Activated CD8-positive, alpha-beta memory T cell treated with anti-CD3 and anti-CD28 coated beads for 1 hour (primary cell): ENCODE measurements at regions not wholly inside any gene's neighbourhood (a gene's known extent, or its start where the extent isn't known, plus 50 kb on each side); places are given as distances from the start of the nearest gene placed in this dataset.
"Not testable (repeated sequence)": the region's sequence is repeated elsewhere in the genome, so short reads cannot be mapped to it uniquely, and the experiment has no call there.

Source experiments
- DNase-seq, 2 donors: peaks; one replicate each; pipeline ENCODE4 v3.0.0-alpha.2; 2020; ENCODE audit warnings: low read depth in 1 of 2; ENCODE audit errors: extremely low read depth in 1 of 2

DNA sequence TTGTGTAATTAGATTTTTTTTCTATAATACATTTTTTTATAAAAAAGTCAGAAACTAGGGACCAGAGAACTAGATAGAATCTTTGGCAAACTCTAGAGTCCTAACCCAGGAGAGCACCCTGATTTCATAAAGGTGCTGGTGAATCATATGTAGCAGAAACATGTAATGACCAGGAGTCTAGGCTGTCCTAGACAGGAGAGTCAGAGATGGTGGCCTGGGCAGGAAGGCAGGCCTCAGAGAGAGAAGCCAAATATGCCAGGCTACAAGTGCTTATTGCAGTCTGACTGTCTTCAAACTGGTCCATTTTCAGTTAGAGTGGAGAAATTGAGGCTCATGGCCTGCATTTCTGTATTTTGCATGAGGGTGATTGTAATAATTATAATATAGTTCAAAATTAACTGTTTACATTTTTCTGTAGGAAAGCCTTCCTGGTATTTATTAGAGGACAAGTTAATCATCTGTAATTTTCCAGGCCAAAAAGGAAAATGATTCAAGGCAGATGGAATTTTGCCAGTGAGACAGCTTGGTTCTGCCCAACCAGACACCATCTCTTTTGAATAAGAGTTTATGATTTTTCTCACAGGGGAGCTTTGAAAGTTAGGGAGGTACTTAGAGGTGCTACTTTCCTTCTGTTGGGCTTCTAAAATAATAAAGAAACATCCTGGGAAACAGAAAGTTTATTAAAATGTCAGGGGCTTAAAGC, 129.8 kb downstream of the S1PR1 start:
- no peak for DNase-seq

DNA sequence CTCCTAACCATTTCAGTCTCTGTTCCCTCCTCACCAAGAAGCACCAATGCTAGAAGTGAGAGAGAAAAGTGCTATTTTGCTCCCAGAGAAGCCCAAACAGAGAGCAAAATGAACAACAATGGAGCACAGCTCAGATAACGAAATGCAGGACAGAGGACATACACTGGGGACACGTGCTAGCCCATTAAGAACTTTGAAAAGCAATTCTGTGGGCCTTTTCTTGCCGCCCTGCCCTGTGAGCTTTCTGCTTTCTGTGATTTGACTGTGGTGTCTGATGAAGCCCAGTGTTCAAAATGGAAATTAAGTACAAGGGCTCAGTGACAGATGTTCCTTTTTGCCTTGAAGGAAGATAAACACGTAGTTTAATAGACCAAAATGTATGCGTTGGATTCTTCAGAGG, 130.8 kb downstream of the S1PR1 start:
- DNase-seq = no peak

- DNase-seq = no peak
These were observed 133.7 kb downstream of the S1PR1 start for GRCh38 chr1:101370488-101370887.

- DNase-seq = no peak
These were observed 134.4 kb downstream of the S1PR1 start for GRCh38 chr1:101371259-101371658.

DNA sequence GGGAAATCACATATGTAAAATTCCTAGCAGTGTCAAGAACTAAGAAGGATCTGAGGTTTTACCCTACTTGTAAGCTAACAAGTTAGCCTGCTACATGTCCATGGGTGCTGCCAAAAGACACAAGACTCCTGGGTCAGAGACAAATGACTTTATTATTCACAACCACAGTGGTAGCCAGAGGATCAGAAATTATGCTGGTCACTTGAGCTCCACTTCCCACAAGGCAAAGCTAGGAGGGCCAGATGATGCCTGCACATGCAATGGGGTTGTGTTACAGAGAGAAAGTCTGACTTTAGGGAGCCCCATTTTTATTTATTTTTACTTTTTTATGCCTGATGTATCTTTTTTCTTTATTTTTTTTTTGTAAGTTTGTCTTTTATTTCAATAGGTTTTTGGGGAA, 136.8 kb downstream of the S1PR1 start:
- no peak for DNase-seq

DNA sequence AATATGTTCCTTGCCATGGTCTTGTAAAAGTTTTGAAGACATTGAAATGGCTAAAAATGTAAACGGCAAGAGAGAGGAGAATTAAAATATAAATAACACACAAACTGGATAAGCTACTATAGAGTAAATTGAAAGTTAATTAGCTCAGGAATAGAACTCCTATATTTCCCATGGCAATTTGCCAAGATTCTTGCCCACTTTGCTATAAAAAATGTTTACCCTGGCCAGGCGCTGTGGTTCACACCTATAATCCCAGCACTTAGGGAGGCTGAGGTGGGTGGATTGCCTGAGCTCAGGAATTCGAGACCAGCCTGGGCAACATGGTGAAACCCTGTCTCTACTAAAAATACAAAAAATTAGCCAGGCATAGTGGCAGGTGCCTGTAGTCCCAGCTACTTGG, 138.6 kb downstream of the S1PR1 start:
- not testable (repeated sequence) for DNase-seq

- no peak for DNase-seq
These were observed 139.6 kb downstream of the S1PR1 start for GRCh38 chr1:101376121-101377083.

GRCh38 chr1:101377084-101377835, 140.4 kb downstream of the S1PR1 start:
- no peak for DNase-seq

GRCh38 chr1:101379037-101379436, 142.2 kb downstream of the S1PR1 start:
- no peak for DNase-seq

GRCh38 chr1:101379950-101380349, 143.1 kb downstream of the S1PR1 start:
- no peak for DNase-seq

GRCh38 chr1:101382135-101382534, 145.3 kb downstream of the S1PR1 start:
- no peak for DNase-seq

- DNase-seq = no peak
These were observed 152.2 kb downstream of the S1PR1 start for GRCh38 chr1:101388904-101389546.

- DNase-seq = no peak
These were observed 152.7 kb downstream of the S1PR1 start for GRCh38 chr1:101389547-101389929.

- no peak for DNase-seq
These were observed 155.7 kb downstream of the S1PR1 start for GRCh38 chr1:101392552-101392951.

GRCh38 chr1:101394041-101394440, 157.2 kb downstream of the S1PR1 start:
- DNase-seq = no peak

DNA sequence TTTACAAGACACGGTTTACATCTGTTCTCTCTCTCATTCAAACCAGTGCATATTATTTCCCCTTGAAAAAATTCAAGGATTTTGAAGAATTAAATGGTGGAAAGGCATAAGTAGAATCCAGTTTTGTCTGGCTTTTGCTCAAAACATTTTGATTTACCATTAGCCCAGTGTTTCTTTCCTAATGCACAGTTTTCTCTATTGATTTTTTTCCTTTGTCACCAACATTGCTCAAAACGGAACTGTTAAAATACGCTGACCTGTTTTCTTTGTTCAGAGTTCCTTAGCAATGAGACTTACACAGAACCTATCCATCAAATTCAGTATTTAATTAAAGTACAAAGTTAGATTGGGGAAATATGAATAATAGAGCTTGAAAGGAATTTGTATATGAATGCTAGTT, 162.4 kb downstream of the S1PR1 start:
- DNase-seq = no peak

- DNase-seq = no peak
These were observed 169.5 kb downstream of the S1PR1 start for GRCh38 chr1:101406271-101406670.

GRCh38 chr1:101406681-101407080, 169.9 kb downstream of the S1PR1 start:
- no peak for DNase-seq

DNA sequence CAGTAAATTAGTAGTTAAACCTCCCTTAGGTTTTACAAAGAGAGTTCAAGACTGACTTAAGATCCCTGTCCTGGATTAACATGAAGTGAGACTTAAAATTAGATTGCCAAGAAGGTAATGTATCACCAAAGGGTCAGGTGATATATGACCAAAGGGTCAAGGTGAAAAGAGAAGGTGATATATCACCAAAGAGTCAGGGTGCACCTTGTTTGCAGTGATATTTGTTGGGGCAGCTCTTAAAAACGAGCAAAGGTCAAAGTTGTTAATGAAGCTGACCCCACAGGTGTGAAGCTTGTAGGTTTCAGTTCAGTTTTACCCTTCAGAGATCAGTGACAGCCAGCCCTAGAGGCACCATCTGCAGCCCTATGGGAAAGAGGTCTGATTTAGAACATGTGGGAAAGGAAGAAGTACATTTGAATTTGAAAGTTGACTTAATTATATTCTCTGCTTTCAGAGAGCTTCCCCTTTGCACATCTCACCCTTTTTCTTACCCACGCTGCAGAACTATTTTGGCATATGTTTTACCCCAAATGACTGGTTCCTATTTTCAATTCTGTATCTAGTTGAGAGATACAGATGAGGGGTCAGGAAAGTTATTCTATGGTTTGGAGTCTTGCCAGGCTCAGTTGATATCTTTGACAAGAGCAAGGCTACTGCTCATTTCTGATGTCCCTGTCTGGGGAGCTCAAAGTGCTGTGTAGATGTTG, 170.8 kb downstream of the S1PR1 start:
- DNase-seq = no peak
